Breast epithelium (tissue), 3 donors: ENCODE measurements at regions not wholly inside any gene's neighbourhood (a gene's known extent, or its start where the extent isn't known, plus 50 kb on each side); places are given as distances from the start of the nearest gene placed in this dataset.

Experiments used
- CTCF ChIP-seq, 3 donors: fragments of 450-650 bp; IDR thresholded peaks; one replicate each; pipeline ENCODE4 v1.5.1; 2016 to 2017; ENCODE audit warnings: antibody characterized with exemption in 3 of 3, mild to moderate bottlenecking in 3 of 3, moderate library complexity in 3 of 3
- POLR2A ChIP-seq: fragments of 450-650 bp; IDR thresholded peaks from one replicate; pipeline ENCODE4 v1.6.1; 2016; ENCODE audit warnings: antibody characterized with exemption, mild to moderate bottlenecking, moderate library complexity

DNA sequence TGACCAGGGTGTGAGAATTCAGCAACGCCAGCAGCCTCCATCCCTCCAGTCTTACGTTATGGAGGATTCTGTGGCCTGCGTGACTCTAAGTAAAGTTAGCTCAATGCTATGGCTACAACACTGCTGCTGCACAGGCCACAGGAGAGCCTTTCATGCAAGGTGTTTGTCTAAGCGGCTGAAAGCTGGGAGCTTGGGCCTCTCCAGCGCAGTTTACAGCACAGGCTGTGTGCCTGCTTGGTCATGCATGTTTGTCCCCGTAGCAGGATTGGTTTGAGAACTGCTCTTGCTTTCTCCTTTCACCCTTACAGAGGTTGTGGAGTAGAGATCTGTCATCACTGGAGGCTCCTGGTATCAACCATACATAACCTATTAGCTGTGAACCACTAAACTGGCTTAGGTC, 113.1 kb upstream of the TMCC3 start:
- no peak for TF ChIP-seq CTCF (IDR thresholded peaks at IDR 0.05)
- no peak for TF ChIP-seq POLR2A
